GM12865 (cell line): ENCODE measurements at regions not wholly inside any gene's neighbourhood (a gene's known extent, or its start where the extent isn't known, plus 50 kb on each side); places are given as distances from the start of the nearest gene placed in this dataset.

Experiments
- DNase-seq: peaks from one replicate; pipeline ENCODE4 v3.0.0; 2010; ENCODE audit warnings: low read depth
- H3K4me3 ChIP-seq: 2 replicates; pipeline ENCODE4 v1.5.1; 2011; ENCODE audit warnings: mild to moderate bottlenecking, low read depth, low read length, control low read depth
- TF ChIP-seq, protein P1 (sequence below): IDR thresholded peaks from 2 replicates; pipeline ENCODE4 v1.5.1; 2011; ENCODE audit warnings: low read length, control low read depth, low read depth, inconsistent platforms; ENCODE audit not compliant: insufficient read depth; ENCODE audit errors: missing control alignments

DNA sequence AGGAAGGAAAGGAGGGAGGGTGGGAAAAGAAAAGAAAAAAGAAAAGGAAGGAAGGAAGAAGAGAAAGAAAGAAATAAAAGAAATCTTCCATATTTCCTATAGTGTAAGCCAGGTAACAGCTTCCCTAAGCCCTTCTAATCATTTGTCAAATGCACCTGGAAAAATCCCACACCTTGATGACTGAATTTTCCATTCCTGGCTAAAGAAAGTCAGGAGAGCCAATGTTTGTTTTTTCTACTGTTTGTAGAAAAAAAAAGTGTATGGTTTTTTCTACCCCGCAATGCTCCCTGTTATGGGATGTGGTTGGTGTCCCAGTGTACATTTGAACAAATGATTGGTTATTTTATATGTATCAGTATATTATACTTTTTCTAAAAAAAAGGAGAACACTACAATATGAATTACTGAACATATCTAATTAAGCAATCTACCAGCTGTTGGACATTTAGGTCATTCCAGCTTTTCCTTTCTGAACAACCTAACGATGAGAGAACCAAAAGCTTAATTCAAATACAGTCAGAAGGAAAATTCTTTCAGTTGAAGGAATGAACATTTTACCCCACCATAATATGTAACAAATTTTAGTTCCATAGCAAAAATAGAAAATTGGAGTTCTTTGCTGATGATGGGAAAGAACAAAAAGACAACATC lies 355.0 kb downstream of the SETD4 start:
- TF ChIP-seq, protein P1, sequence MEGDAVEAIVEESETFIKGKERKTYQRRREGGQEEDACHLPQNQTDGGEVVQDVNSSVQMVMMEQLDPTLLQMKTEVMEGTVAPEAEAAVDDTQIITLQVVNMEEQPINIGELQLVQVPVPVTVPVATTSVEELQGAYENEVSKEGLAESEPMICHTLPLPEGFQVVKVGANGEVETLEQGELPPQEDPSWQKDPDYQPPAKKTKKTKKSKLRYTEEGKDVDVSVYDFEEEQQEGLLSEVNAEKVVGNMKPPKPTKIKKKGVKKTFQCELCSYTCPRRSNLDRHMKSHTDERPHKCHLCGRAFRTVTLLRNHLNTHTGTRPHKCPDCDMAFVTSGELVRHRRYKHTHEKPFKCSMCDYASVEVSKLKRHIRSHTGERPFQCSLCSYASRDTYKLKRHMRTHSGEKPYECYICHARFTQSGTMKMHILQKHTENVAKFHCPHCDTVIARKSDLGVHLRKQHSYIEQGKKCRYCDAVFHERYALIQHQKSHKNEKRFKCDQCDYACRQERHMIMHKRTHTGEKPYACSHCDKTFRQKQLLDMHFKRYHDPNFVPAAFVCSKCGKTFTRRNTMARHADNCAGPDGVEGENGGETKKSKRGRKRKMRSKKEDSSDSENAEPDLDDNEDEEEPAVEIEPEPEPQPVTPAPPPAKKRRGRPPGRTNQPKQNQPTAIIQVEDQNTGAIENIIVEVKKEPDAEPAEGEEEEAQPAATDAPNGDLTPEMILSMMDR = no peak
- DNase-seq = no peak
- H3K4me3 ChIP-seq = no peak overlapping the region

DNA sequence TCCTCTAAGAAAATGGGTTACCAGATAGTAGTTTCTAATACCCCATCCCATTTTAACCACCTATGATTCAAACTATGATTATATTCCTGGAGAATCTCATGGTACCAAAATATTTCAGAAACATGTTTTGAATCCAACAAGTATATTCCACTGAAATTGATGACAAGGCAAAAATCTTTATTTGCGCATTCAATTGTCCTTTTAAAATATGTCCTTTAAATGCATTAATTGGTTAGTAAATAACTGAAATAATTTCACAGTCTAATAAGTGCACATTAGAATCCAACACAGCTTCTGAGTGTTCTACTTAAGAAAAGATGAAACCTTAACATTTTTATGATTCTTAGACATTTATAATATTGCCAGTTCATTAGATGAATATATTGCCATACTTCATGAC lies 356.6 kb downstream of the SETD4 start:
- TF ChIP-seq, protein P1 = no peak
- DNase-seq = no peak
- no peak overlapping the region for H3K4me3 ChIP-seq

DNA sequence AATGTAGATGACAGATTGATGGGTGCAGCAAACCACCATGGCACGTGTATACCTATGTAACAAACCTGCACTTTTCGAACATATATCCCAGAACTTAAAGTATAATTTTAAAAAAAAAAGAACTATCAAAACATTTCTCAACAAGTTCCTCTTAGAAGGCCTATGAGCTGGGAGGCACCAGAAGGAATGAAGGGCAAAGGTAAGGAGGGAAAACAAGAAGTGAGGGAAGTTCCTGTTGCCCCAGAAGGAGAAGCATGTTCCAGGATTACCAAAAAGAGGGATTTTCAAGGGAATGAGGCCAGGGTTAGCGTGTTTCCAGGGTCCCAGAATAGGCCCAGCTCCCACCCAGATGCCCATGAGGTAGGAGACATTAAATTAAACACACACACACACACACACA lies 361.0 kb downstream of the SETD4 start:
- DNase-seq = no peak
- H3K4me3 ChIP-seq = no peak overlapping the region
- TF ChIP-seq, protein P1 = no peak

DNA sequence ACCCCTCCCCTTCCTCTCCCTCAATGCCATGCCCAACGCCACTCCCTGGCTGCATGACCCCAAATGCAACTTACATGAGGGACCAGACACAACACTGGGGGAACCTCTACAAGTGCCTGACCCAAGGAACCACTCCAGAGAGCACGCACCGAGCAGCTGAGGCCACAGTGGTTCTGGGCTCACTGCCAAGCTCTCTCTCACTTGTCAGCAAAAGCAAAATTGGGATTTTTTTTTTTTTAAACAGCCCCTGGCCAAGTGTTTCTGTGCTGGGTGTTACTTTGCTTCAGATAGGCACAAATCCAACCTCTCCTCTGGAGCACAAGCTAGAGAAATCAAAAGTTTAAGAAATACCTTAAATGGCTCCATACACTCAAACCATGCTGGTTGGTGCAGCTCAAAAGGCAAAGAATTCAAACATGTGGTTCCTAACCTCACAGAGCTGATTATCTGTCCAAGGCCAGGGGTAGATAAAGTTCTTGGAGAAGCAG lies 363.0 kb downstream of the SETD4 start:
- TF ChIP-seq, protein P1 = no peak
- no peak overlapping the region for H3K4me3 ChIP-seq
- peak; percentile 57 for DNase-seq

DNA sequence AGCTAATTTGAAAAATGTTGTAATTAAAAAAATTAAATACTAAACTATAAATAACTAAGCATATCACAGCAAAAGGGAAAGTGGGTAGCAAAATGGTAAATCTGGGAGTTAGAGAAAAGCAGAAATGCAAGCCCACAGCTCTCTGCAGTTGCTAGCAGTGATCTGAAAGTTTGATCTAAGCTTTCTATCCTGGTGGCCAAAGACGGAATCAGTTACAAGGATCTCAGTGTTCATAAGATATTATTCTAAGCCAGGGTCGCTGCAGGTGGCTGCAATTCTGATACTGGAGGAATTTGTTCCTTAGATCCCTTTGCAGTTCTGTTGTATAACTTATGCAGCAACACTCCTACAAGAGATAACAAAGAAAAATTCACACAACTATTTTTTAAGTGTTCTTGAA lies 363.7 kb downstream of the SETD4 start:
- TF ChIP-seq, protein P1 = no peak
- DNase-seq = no peak
- H3K4me3 ChIP-seq = no peak overlapping the region

DNA sequence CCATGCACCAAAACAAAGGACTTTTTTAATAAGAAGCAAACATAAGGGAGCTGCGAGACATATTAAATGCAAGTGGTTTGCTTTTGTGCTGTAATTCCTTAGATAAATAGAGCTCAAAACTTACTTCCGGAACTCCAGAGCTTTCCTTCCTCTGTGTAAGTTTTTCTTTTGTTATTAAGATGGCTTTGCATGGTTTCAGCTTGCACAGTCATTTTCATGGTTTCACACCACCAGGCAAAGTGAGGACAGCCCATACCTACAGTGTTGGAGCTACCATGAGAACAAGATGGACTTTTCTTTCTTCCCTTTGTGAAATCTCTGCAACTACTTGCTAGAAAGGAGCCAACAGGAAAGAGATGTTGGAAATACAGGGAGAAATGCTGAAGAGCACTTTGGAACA lies 368.0 kb downstream of the SETD4 start:
- TF ChIP-seq, protein P1 = no peak

DNA sequence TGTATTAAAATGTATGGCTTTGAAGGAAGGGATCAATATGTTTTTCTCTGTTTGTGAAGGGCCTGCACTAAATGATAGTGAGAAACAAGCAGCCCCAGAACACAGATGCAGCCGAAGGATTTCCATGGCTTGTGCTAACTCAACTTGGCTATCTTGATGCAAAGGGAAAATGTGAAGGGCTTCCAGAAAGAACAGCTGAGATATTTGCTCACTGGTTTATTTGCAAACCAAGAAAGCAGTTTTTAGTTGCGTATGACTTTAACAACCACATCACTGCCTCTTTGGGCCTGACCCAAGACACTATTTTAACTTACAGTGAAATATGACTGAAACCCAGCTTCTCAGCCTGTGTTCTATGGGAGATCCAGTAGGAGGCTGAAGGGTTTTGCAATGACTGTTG lies 369.9 kb downstream of the SETD4 start:
- TF ChIP-seq, protein P1 = no peak
- DNase-seq = peak; percentile 17

More for the DNA sequence above, 368.0 kb downstream of the SETD4 start:
- H3K4me3 ChIP-seq = no peak overlapping the region
- DNase-seq = peak; percentile 55

More for the DNA sequence above, 369.9 kb downstream of the SETD4 start:
- H3K4me3 ChIP-seq = no peak overlapping the region
